HG03045 (cell line): ENCODE measurements at regions not wholly inside any gene's neighbourhood (a gene's known extent, or its start where the extent isn't known, plus 50 kb on each side); places are given as distances from the start of the nearest gene placed in this dataset.
"Not testable (repeated sequence)": the region's sequence is repeated elsewhere in the genome, so short reads cannot be mapped to it uniquely, and the experiment has no call there.

Experiments used
- ATAC-seq: cut with Tn5 transposase; IDR thresholded peaks from one replicate; pipeline ENCODE4 v1.9.1; 2021; ENCODE audit warnings: mild to moderate bottlenecking, moderate library complexity; ENCODE audit not compliant: unreplicated experiment

DNA sequence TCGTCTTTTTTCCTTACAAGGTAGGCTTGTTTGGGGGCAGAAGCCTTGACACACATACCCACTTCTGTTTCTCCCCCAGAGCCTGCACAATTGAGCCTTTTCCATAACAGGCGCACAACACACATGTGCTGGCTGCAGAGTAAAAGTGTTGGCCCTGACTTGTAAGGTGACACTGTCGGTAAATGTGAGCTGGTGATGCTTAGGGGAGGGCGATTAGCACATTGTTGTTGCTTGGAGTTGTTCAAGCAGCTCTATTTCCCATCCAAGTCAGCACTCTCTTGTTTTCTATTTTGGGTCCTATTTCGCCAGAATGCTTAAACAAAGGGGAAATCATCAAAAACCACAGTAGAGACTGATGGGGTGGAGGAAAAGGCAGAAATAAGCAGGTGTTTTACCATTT lies 51.9 kb upstream of the PTPRJ start:
- no peak for ATAC-seq

DNA sequence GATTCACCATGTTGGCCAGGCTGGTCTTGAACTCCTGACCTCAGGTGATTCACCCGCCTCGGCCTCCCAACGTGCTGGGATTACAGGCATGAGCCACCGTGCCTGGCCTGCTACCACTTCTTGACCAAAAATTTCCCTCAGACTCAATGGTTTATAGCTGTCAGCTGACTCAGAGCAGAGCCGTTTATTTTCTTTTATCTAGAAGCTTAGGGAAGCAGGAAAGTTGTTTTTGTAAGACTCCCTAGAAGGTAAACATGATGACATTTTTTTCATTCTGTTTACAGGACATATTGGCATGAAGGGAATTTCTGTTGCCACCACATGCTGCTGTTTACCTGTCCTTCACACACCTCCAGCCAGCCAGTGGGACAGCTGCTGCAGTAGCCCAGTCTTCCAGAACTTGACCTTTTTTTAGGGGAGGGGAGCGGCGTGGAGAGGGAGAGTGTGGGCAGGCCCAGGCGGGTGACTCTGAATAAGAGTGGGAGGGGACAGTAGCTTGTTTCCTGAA lies 56.1 kb upstream of the PTPRJ start:
- no peak for ATAC-seq

DNA sequence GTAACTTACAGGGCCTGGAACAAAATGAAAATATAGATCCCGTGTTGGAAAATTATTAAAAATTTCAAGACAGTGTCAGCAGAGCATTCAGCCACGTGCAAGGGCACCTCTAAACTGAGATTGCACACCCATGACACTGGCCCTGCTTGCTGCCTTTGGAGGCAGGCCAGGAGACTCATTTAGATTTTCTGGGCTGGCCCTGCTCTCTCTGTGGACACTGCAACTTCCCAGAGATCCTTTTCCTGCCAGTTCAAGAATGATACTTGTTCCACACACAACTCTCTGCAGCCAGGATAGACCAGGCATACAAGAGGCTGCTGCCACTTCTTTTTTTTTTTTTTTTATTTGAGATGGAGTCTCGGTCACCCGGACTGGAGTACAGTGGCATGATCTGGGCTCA lies 56.7 kb upstream of the PTPRJ start:
- no peak for ATAC-seq

DNA sequence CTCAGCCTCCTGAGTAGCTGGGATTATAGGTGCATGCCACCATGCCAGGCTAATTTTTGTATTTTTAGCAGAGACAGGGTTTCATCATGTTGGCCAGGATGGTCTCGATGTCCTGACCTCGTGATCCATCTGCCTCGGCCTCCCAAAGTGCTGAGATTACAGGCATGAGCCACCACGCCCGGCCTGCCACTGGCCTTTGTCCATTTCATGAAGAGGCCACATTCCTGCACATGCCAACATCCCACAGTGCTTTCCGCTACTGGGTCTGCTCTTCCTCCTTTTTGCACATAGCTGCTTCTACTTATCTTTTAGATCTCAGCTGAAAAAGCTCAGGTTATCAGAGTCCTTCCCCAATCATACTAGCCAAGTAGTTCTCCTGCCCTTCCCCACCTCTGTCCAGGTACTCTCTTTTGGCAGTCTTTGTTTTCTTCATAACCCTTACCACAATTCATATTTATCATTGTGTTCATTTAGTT lies 59.2 kb upstream of the PTPRJ start:
- ATAC-seq, result not testable (repeated sequence)

DNA sequence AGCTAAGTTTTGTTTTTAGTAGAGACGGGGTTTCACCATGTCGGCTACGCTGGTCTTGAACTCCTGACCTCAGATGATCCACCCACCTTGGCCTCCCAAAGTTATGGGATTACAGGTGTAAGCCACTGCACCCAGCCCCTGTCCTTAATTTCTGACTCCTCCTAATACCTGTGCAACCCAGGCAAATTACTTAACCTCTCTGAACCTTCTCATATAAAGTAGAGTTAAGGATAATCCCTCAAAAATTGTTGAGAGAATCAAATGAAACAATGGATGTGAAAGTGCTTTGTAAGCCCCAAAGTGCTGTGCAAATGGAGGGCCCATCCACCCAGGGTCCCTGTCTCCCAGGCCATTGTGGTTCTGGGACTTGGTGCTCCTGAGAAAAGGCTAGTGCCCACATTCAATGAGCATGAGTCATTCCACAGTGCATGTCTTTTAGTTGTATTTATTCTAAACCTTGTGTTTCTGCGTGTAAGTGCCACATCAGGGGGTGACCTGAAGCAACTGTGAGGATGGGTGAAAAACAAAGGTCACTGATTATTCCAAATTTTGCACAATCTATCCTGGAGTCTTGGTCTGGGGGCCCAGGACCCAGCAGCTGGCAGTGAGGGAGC lies 61.4 kb upstream of the PTPRJ start:
- no peak for ATAC-seq

DNA sequence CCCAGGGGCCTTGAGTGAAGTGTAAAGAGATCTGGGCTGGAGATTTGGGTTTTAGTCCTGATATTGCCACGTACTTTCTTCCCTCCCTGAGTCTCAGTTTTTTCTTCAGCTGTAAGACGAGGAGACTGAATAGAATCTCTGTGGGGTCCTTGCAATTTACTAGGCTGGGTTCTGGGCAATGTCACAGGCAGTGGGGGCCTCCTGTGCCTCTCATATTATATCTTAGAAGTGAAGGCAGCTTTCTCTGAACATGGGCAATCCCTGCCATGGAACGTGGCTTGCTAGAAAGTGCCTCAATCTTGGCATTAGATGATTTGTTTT lies 62.0 kb upstream of the PTPRJ start:
- no peak for ATAC-seq

DNA sequence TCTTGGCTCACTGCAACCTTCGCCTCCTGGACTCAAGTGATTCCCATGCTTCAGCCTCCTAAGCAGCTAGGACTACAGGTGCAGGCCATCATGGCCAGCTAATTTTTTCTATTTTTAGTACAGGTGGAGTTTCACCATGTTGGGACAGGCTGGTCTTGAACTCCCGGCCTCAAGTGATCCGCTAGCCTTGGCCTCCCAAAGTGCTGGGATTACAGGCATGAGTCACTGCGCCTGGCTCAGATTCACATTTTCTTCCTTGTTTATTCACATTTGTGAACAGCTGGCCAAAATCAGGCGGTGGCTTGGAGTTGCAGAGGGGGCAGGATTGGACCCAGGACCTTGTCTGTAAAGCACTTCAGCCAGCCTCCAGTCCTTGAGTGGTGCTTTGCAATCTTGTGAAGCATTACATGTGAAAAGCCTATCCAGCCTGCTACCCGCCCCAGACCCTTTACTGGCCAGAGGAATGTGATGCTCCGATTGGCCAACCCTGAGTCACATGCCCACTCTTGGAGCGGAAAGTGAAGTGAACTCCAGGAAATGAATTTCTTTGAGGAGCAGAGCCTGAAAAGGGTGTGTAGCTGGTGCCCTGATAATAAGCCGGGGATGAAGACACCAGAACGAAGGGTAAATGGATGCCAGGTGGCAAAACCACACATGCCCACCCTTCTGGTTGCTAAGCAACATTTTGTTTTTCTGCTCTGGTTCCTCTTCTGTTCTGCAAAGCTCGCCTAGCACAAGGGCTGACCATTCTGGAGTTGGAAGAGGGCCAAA lies 62.6 kb upstream of the PTPRJ start:
- ATAC-seq, result no peak

DNA sequence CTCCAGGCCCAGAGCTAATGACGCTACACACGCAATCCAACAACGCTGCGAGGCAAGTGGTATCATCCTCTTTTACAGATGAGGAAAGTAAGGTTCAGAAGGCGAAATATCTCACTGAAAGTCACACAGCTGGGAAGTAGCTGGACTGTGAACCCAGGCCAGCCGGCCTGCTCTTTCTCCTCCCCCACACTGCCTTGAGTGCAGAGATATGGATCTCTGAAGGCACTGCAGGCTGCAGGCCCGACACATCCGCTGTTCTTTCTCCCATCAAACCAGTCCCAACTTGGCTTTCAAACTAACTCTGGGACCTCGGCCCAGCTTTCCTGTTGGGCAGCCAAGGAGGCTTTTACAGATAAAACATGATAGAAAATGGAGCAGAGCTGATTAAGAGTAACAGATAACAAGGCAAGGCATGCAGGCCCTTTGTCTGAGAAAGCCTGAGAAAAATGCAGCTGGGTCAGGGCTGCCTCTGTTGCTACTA lies 64.0 kb upstream of the PTPRJ start:
- ATAC-seq, result no peak

DNA sequence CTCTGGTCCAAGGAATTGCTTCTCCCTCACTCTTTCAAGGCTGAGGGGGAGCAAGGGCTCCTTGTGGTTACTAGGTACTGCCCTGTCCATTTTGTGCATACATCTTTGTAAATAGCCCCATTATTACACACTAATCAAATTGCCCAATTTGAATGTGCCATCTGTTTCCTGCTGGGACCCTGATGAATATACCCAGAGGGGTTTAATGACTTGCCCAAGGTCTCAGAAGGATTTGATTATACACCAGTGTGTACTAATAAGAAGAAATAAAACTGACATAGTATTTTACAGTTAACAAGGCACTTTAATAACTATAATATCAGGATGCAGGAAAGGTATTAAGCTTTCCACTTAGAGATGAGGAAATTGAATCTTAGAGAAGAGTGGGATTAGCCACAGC lies 64.6 kb upstream of the PTPRJ start:
- no peak for ATAC-seq

DNA sequence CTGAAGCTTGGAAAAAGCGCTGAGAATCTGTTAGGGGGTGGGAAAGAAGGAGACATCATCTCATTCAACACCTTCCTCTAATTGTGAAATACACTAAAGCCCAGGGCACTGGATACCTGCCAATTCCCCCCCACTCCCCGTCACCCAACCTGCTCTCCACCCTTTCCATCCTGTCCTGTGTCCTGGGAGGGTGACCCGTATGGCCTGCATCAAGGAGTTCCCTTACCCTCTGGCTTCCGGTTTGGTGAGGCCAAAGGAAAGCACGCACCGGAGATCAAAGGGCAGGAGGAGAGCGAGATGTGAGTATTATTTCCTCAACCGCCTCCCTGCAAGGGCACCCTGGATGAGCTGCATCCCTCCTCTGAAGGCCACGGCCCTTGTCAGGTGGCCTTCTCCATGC lies 65.0 kb upstream of the PTPRJ start:
- ATAC-seq, result no peak

DNA sequence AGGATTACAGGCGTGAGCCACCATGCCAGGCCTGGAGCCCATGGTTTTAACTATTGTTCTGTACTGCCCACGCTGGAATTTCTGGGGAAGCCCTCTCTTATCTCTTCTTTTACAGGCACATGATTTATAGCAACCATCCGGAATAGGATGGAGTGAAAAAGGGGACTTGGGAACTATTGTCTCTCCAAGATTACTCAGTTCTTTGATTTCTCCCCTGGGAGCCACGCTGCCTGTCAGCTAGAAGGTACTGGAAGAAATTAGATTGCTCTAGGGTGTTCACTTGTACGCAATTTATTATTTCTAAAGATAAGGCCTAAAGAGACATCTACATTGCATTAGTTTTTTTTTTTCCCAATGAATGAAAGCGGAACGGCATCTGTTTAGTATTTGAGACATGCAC lies 65.6 kb upstream of the PTPRJ start:
- no peak for ATAC-seq

DNA sequence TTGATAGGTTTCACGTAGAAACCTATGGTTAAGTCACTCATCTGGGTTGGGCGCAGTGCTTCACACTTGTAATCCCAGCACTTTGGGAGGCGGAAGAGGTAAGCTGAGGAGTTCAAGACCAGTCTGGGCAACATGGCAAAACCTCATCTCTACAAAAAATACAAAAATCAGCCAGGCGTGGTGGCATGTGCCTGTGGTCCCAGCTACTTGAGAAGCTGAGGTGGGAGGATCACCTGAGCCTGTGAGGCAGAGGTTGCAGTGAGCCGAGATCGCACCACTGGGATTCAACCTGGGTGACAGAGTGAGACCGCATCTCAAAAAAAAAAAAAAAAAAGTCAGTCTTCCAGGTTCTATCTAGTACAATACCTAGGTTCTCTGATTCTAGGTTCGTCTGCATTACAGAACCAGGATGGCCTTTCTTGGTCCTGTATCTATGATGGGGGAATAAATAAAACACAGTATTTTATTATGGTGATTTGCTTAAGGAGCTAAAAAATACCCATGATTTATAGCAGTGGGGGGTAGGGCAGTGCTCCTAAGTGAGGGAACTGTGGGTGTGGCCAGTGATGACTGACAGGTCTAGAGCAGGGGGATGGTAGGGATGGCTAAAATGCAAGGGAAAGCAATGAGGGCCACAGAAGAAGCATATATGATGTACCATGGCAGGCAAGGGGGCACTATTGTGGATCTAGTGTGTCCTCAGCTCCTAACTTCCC lies 65.5 kb upstream of the NUP160 start:
- no peak for ATAC-seq

DNA sequence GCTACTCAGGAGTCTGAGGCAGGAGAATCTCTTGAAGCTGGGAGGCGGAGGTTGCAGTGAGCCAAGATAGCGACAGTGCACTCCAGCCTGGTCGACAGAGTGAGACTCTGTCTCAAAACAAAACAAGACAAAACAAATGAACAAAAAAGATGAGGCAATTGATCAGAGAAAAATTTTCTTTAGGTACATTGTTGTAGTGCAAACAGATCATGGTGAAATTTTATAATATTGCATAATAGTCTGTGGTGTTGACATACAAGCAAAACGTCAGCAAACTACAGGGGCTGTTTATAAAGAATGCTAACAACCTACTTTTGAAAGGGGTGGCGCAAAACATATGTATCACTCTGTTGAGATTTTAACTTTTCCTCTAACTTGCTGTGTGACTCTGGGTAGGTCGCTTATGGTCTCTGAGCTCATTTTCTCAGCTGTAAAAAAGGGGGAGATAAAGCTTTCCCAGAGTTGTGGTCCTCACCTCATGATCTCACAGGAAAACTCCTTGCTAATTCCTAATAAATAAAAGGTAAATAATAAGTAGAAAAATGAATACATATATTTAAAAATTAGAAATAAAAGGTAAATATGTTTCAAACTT lies 64.8 kb upstream of the NUP160 start:
- no peak for ATAC-seq

DNA sequence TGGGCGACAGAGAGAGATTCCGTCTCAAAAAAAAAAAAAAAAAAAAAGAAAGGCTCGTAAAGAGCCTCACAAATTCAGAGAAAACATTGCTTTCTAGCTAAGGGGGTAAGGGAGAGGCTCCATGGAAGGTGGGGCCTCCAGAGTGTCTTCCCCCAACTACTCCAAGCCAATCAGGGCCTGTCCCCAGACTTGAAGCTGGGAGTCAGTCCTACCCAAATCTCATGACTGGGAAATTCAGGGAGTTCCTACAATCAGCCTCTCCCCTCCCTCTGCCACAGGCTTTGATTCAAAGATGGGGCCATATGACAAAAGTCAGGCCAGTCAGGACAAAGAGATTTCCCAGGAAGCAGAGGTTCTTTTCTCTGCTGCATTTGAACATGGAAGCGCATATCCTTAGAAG lies 63.0 kb upstream of the NUP160 start:
- no peak for ATAC-seq

DNA sequence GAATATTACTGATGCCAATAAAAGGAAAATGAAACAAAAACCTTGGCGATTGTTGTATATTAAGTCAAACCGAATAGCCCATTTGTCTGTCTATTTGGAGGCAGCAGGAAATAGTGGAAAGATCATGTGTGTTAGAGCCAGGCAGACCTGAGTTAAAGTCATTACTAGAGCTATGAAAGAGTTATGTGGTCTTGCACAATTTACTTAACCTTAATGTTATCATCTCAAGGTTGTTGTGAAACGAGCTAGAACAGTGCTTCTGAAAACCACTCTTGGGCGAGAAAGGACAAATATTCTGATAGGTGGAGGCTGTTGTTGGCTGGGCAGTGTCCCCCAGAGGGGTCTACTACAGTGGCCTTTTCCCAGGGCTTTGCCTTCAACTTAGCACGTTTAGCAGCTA lies 60.0 kb upstream of the NUP160 start:
- ATAC-seq, result no peak

DNA sequence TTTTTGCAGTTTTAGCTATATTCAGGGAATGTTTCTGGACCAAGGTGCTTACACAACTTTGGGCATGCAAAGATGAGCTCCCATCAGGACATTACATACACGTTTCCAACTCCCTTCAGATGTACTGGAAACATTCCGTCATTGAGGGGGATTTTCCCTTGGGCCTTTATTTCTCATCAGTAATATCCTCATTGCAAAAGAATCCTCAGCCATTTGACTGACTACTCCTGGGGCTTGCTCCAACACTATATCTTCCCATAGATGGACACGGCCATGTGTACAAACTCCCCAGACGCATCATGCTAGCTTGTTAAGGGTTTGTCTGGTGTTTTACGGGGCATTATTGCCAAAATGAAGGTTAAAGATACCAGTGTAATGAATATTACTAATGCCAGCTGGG lies 59.3 kb upstream of the NUP160 start:
- ATAC-seq, result no peak

DNA sequence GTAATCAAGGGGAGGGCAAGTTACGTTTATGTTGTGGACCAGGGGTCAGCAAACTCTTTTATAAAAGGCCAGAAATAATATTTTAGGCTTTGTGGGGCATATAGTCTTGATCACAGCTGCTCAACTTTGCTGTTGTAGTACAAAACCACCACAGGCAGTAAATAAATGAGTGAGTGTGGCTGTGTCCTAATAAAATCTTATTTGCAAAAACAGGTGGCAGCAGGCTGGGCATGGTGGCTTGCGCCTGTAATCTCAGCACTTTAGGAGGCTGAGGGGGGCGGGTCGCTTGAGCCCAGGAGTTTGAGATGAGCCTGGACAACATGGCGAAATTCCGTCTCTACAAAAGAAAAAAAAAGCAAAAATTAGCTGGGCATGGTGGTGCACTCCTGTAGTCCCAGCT lies 57.9 kb upstream of the NUP160 start:
- no peak for ATAC-seq

DNA sequence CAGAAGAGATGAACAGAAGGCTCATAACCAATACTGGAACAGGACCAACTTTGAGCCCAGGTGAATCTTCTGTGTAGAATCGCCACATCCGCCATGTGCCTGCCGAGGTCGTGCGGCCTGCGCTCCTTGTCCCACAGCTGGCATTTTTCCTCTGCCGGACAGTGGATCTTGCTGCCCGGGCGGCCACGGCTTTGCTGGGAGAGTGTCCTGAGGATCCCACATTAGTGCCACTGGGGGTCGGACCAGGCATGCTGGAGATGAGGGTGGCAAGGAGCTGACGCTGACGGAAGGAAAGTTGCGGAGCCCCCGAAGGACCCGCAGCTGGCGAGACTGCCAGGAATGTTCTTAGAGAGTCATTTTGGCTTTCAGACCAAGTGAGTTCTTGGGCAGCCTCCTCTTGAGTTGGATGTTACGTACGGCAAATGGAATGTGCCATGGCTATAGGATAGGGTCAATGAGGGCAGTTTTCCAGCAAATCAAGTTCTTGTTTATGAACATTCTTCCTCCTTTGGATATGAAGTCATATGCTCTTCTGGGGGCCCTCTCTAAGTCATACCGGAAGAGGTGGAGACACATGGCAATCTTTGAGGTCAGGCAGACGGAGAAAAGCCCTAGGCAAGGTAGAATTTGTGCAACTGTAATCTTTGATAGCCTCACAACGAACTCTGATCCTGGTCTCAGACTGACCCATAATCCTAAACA lies 57.4 kb upstream of the NUP160 start:
- ATAC-seq, result no peak

DNA sequence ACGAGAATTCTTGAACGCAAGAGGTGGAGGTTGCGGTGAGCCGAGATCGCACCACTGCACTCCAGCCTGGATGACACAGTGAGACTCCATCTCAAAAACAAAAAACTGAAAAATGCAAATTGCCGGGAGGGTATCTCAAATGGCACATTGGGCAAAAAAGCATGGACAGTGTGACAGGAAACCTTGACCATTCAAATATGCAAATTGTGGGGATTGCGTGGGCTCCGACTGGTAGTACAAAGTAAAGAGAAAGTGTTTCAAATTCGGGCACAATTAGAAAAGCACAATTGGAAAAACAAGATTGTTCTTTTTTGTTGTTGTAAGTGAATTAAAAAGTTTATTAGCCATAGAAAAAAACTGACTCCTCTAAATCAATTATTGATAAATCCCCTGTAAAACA lies 56.7 kb upstream of the NUP160 start:
- ATAC-seq, result no peak

DNA sequence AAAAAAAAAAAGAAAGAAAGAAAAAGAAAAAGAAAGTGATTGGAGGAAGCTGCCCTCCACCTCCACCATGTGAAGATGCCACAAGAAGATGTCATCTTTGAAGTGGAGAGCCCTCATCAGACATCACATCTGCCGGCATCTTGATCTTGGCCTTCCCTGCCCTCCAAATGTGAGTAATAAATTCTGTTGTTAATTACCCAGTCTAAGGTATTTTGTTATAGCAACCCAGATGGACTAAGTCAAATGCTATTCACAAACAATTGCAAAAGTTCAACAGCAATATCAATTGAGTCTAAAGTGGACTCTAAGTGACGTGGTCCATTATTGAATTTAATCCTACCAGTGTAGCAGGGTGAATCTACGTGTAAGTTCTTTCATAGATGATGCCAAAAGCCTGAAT lies 55.9 kb upstream of the NUP160 start:
- no peak for ATAC-seq

DNA sequence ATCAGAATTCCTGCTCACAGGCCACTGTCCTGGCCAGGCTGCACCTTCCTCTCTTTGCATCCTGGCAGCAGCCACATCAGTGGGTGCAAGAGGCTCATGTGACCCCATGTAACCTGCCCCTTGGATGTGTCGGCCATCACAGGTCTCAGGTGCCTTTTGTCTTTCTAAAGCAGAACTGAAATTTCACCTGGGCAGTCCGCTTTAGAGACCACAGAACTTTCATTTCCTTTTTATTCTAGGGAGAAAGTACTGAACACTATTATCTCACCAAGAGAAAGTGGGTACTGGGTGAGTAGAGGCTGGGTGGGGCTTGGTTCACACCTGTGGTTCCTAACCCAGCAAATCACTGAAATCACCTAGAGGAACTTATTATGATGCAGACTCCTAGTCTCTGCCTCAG lies 51.7 kb upstream of the NUP160 start:
- peak; percentile 94 for ATAC-seq
